Uterus (tissue), 3 donors: ENCODE measurements at regions not wholly inside any gene's neighbourhood (a gene's known extent, or its start where the extent isn't known, plus 50 kb on each side); places are given as distances from the start of the nearest gene placed in this dataset.

Experiments used
- DNase-seq, 2 donors: peaks; one replicate each; pipeline ENCODE4 v3.0.0-alpha.2; 2019 to 2020
- H3K27ac ChIP-seq, 2 donors: fragments of 200-600 bp; sonication (generic); 1 replicate in 1 of 2; 2 replicates in 1 of 2; pipeline ENCODE4 v1.5.1; 2016 to 2018
- H3K27me3 ChIP-seq, 2 donors: fragments of 200-600 bp; sonication (generic); one replicate each; pipeline ENCODE4 v1.5.1; 2018 to 2019; ENCODE audit warnings: control low read depth in 1 of 2
- H3K36me3 ChIP-seq, 2 donors: fragments of 200-600 bp; sonication (generic); one replicate each; pipeline ENCODE4 v1.5.1; 2019; ENCODE audit warnings: control low read depth in 1 of 2
- H3K4me1 ChIP-seq, 2 donors: fragments of 200-600 bp; sonication (generic); one replicate each; pipeline ENCODE4 v1.5.1; 2018 to 2019; ENCODE audit warnings: control low read depth in 1 of 2
- H3K4me3 ChIP-seq, 2 donors: fragments of 200-600 bp; sonication (generic); 1 replicate in 1 of 2; 2 replicates in 1 of 2; pipeline ENCODE4 v1.5.1; 2018 to 2019; ENCODE audit warnings: mild to moderate bottlenecking in 1 of 2
- H3K9me3 ChIP-seq, 2 donors: fragments of 200-600 bp; sonication (generic); one replicate each; pipeline ENCODE4 v1.5.1; 2019; ENCODE audit warnings: control low read depth in 1 of 2
- POLR2A ChIP-seq, 2 donors: fragments of 450-650 bp; IDR thresholded peaks; one replicate each; pipeline ENCODE4 v1.6.1; 2016; ENCODE audit warnings: antibody characterized with exemption in 2 of 2, mild to moderate bottlenecking in 1 of 2, moderate library complexity in 1 of 2
- intact Hi-C: fragments of 100-400 bp; cut with DNase I; formaldehyde crosslinking; loops from one replicate; pipeline ENCODE4 v1.15.1; 2023; ENCODE audit warnings: low total_unique reads
- TF ChIP-seq, protein P1 (sequence below), 4 experiments: fragments of 200-600 bp in 2 of 4; fragments of 450-650 bp in 2 of 4; sonication (generic) in 2 of 4; IDR thresholded peaks; one replicate each; pipeline ENCODE4 v1.5.1; 2016 to 2019; ENCODE audit warnings: antibody characterized with exemption in 4 of 4, mild to moderate bottlenecking in 2 of 4, moderate library complexity in 1 of 4
- donor health status: DM: yes; HTN: yes; CAD: no.

DNA sequence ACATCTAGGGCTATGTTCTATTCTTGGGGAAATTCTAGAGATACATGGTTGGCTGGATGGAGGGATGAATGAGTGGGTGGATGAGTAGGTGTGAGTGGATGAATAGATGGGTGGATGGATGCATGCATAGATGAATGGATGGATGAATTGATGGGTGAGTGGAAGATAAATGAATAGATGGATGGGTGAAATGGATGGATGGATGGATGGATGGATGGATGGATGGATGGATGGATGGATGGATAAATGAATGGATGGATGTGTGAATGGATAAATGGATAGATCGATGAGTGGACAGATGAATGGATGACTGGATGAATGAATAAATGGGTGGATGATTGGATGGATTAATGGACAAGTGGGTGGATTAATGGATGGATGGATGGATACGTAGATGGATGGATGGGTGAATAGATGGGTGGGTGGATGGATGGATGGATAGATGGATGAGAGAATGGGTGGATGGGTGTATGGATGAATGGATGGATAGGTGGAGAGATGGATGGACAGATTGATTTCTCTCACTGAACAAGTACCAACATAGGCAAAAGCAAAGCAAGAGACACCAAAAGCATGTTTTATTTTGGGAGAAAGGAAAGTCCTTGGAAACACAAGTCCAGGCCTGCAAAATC lies 143.2 kb downstream of the TSHZ3 start:
- no peaks in the 10 kb centered on the region for H3K9me3 ChIP-seq
- H3K36me3 ChIP-seq: no peaks in the 10 kb centered on the region
- no peaks in the 10 kb centered on the region for H3K4me1 ChIP-seq
- DNase-seq: no peak
- intact Hi-C loops: no loop called here
- no peak for TF ChIP-seq POLR2A (IDR thresholded peaks at IDR 0.05)
- TF ChIP-seq, protein P1, sequence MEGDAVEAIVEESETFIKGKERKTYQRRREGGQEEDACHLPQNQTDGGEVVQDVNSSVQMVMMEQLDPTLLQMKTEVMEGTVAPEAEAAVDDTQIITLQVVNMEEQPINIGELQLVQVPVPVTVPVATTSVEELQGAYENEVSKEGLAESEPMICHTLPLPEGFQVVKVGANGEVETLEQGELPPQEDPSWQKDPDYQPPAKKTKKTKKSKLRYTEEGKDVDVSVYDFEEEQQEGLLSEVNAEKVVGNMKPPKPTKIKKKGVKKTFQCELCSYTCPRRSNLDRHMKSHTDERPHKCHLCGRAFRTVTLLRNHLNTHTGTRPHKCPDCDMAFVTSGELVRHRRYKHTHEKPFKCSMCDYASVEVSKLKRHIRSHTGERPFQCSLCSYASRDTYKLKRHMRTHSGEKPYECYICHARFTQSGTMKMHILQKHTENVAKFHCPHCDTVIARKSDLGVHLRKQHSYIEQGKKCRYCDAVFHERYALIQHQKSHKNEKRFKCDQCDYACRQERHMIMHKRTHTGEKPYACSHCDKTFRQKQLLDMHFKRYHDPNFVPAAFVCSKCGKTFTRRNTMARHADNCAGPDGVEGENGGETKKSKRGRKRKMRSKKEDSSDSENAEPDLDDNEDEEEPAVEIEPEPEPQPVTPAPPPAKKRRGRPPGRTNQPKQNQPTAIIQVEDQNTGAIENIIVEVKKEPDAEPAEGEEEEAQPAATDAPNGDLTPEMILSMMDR (IDR thresholded peaks at IDR 0.05): no peak
- no peak overlapping the region for H3K4me3 ChIP-seq
- no peak overlapping the region for H3K27ac ChIP-seq
- no peaks in the 10 kb centered on the region for H3K27me3 ChIP-seq

DNA sequence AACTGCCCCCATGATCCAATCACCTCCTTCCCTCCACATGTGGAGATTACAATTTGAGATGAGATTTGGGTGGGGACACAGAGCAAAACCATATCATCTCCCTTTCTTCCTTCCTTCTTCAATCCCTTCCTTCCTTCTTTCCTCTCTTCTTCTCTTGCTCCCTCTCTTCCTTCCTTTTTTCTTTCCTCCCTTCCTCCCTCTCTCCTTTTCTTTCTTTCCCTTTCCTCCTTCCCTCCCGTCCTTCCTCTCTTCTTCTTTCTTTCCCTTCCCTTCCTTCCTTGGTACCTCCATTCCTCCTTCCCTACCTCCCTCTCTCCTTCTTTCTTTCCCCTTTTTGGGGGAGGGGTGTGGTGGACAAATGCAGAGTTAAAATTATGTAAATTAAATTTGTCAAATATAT lies 145.1 kb downstream of the TSHZ3 start:
- Histone ChIP-seq H3K4me1 (no peaks in the 10 kb centered on the region), H3K9me3 (no peaks in the 10 kb centered on the region), H3K27me3 (no peaks in the 10 kb centered on the region), H3K4me3 (no peak overlapping the region), H3K36me3 (no peaks in the 10 kb centered on the region), H3K27ac (no peak overlapping the region)
- no peak for DNase-seq
- TF ChIP-seq, protein P1 (IDR thresholded peaks at IDR 0.05): no peak
- no peak for TF ChIP-seq POLR2A (IDR thresholded peaks at IDR 0.05)
- intact Hi-C loops: no loop called here

DNA sequence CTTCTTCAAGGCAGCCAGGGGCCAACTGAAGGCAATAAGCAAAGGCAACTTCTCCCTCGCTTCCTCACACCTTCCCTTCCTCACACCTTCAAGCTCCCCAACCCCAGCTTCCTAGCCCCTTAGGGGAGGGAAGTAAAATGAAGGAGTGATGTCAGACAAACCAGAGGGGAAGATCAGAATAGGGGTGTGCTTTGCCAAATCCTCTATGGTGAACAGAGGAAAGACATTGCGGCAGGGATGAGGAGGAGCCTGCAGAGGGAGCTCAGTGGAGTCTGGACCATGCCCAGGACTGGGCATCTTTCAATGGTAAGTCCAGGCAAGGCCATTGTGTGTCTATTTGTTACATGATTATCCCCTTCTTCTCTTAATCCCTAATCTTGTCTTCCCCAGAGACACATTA lies 164.0 kb downstream of the TSHZ3 start:
- H3K27ac ChIP-seq: no peak overlapping the region
- intact Hi-C loops: no loop called here

DNA sequence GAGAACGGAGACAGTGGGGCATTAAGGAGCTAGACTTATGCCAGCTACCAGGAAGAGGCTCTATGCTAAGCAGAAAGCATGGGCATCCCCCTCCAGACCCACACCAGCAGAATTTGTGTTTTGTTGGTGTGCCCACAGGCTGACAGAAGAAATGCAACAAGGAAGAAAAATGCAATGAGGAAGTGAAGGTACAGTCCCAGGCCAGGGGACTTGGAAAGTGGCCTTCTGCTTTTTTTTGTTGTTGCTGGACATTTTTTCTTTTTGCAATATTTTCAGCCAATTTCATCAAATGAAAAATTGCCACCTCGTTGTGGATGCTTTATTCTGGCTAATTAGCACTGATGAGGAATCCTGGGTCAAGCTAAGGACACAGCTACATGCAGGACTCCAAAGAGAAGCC lies 167.7 kb downstream of the TSHZ3 start:
- no peaks in the 10 kb centered on the region for H3K4me1 ChIP-seq
- TF ChIP-seq, protein P1 (IDR thresholded peaks at IDR 0.05): no peak
- no peak for TF ChIP-seq POLR2A (IDR thresholded peaks at IDR 0.05)
- intact Hi-C loops: no loop called here
- H3K36me3 ChIP-seq: no peaks in the 10 kb centered on the region
- no peaks in the 10 kb centered on the region for H3K27me3 ChIP-seq
- no peak for DNase-seq
- H3K27ac ChIP-seq: no peak overlapping the region
- no peak overlapping the region for H3K4me3 ChIP-seq
- no peaks in the 10 kb centered on the region for H3K9me3 ChIP-seq

More for the DNA sequence above, 164.0 kb downstream of the TSHZ3 start:
- no peak for DNase-seq
- no peaks in the 10 kb centered on the region for H3K36me3 ChIP-seq
- no peaks in the 10 kb centered on the region for H3K27me3 ChIP-seq
- H3K4me1 ChIP-seq: no peaks in the 10 kb centered on the region
- H3K4me3 ChIP-seq: no peak overlapping the region
- TF ChIP-seq POLR2A (IDR thresholded peaks at IDR 0.05): no peak
- TF ChIP-seq, protein P1 (IDR thresholded peaks at IDR 0.05): no peak
- peaks cover 0 to 6% of the 10 kb centered on the region in 2 donors for H3K9me3 ChIP-seq

DNA sequence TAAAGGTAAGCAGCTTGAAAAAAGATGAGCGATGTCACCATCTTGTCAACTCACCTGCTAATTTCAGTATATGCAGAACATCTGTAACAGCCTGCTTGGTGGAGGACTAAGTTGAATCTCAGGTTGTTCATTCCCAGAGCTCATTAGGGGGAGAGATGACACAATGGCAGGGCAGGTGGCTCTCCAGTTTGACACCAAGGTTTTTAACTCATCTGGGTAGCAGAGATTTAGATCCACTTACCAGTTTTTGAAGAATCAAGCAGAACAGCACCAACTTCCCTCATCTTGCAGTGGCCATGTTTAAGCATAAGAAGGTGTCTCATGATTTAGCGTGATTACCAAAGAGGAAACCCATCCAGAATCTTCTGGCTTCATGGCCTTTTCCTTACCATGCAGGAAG lies 168.3 kb downstream of the TSHZ3 start:
- Histone ChIP-seq H3K27me3 (no peaks in the 10 kb centered on the region), H3K9me3 (no peaks in the 10 kb centered on the region), H3K4me3 (no peak overlapping the region), H3K36me3 (no peaks in the 10 kb centered on the region), H3K27ac (no peak overlapping the region), H3K4me1 (no peaks in the 10 kb centered on the region)
- intact Hi-C loops: no loop called here
- no peak for DNase-seq
- no peak for TF ChIP-seq POLR2A (IDR thresholded peaks at IDR 0.05)
- TF ChIP-seq, protein P1 (IDR thresholded peaks at IDR 0.05): no peak
